ENCODE measurements at regions not wholly inside any gene's neighbourhood (a gene's known extent, or its start where the extent isn't known, plus 50 kb on each side); places are given as distances from the start of the nearest gene placed in this dataset.

- no peak for TF ChIP-seq CTCF (conservative IDR thresholded peaks at IDR 0.05; ENCODE audit: low read depth, low read length)
- TF ChIP-seq EZH2 (IDR thresholded peaks at IDR 0.05; ENCODE audit: borderline replicate concordance, low read depth, low read length, poor library complexity, severe bottlenecking) = no peak
Observed at GRCh38 chr4:79607979-79608378, 200.0 kb upstream of the GK2 start.

Measured in A673 (cell line).